Epidermal melanocyte (primary cell): ENCODE measurements at regions not wholly inside any gene's neighbourhood (a gene's known extent, or its start where the extent isn't known, plus 50 kb on each side); places are given as distances from the start of the nearest gene placed in this dataset.
"Not testable (repeated sequence)": the region's sequence is repeated elsewhere in the genome, so short reads cannot be mapped to it uniquely, and the experiment has no call there.

Experiments
- DNase-seq: peaks from one replicate; pipeline ENCODE4 v3.0.0; 2011; ENCODE audit warnings: low spot score; ENCODE audit not compliant: insufficient read length

- DNase-seq = no peak
These were observed 1531.7 kb upstream of the SPRY2 start for GRCh38 chr13:81872581-81872980.

- DNase-seq = not testable (repeated sequence)
These were observed 1530.9 kb upstream of the SPRY2 start for GRCh38 chr13:81871751-81872325.

GRCh38 chr13:81848291-81848690, 1507.4 kb upstream of the SPRY2 start:
- no peak for DNase-seq

GRCh38 chr13:81846771-81847170, 1505.8 kb upstream of the SPRY2 start:
- DNase-seq = no peak

- no peak for DNase-seq
These were observed 1480.3 kb upstream of the SPRY2 start for GRCh38 chr13:81821259-81821658.

GRCh38 chr13:81800433-81800832, 1459.5 kb upstream of the SPRY2 start:
- DNase-seq = no peak

GRCh38 chr13:81795710-81796109, 1454.8 kb upstream of the SPRY2 start:
- DNase-seq = no peak

GRCh38 chr13:81791641-81792040, 1450.7 kb upstream of the SPRY2 start:
- no peak for DNase-seq

GRCh38 chr13:81781471-81781870, 1440.5 kb upstream of the SPRY2 start:
- no peak for DNase-seq

GRCh38 chr13:81779876-81780275, 1439.0 kb upstream of the SPRY2 start:
- no peak for DNase-seq

GRCh38 chr13:81778350-81778749, 1437.4 kb upstream of the SPRY2 start:
- DNase-seq = no peak

- no peak for DNase-seq
These were observed 1432.3 kb upstream of the SPRY2 start for GRCh38 chr13:81773263-81773662.

GRCh38 chr13:81771951-81772350, 1431.0 kb upstream of the SPRY2 start:
- no peak for DNase-seq

- no peak for DNase-seq
These were observed 1430.1 kb upstream of the SPRY2 start for GRCh38 chr13:81770868-81771505.

- no peak for DNase-seq
These were observed 1421.5 kb upstream of the SPRY2 start for GRCh38 chr13:81762449-81762848.

GRCh38 chr13:81760316-81760715, 1419.4 kb upstream of the SPRY2 start:
- no peak for DNase-seq

GRCh38 chr13:81757348-81757970, 1416.5 kb upstream of the SPRY2 start:
- DNase-seq = no peak

- no peak for DNase-seq
These were observed 1404.5 kb upstream of the SPRY2 start for GRCh38 chr13:81745391-81745790.

- DNase-seq = no peak
These were observed 1397.4 kb upstream of the SPRY2 start for GRCh38 chr13:81738364-81738763.

- no peak for DNase-seq
These were observed 1385.3 kb upstream of the SPRY2 start for GRCh38 chr13:81726037-81726726.

GRCh38 chr13:81722456-81722855, 1381.5 kb upstream of the SPRY2 start:
- DNase-seq = no peak

GRCh38 chr13:81721400-81721799, 1380.5 kb upstream of the SPRY2 start:
- no peak for DNase-seq
